IPS-18c (cell line): ENCODE measurements at regions not wholly inside any gene's neighbourhood (a gene's known extent, or its start where the extent isn't known, plus 50 kb on each side); places are given as distances from the start of the nearest gene placed in this dataset.

Source experiments
- H3K4me3 ChIP-seq: 2 replicates; pipeline ENCODE4 v1.7.0; 2013; ENCODE audit warnings: low read depth, mild to moderate bottlenecking, low read length, moderate library complexity; ENCODE audit not compliant: insufficient read depth
- H3K9me3 ChIP-seq: one replicate; pipeline ENCODE4 v1.6.1; 2013; ENCODE audit warnings: mild to moderate bottlenecking, low read length, moderate library complexity; ENCODE audit not compliant: control insufficient read depth, insufficient read depth

DNA sequence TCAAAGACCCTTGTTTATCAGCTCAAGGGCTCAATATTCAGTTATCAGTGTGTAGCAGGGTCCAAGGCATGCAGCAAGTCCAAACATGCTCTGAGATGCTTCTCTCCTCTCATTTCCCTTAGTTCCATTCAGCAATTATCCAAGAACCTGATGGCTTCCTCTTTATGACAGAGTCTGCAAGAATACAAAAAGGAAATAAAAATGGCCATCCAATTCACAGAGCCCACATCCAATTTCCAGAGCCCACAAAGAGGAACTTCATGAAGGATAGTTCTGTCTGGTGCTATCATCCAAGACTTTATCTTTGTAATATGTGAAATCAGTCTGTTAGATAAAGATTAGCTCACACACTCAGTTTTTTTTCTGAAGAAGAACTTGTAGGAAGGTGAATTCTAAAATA is 217.2 kb downstream of the LACC1 start:
- H3K4me3 ChIP-seq = no peak overlapping the region
- H3K9me3 ChIP-seq = no peaks in the 10 kb centered on the region

DNA sequence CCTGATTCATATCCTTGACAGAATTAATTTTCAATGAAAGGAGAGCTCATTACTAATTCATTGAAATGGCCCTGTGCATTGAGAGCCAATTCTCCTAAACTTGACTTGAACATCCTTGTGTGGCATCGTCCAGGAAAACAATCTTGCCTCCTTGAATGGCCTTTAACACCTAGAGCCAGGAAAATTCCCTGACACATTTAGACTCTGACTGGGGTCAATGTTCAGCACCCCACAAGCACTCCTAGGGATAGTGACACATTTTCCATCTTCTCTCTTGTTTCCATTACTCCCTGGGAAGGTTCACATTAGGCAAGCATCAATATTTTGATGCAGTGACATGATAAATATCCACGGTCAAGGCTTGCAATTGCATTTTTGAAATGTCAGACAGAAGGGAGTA is 218.9 kb downstream of the LACC1 start:
- Histone ChIP-seq H3K9me3 (no peaks in the 10 kb centered on the region), H3K4me3 (no peak overlapping the region)

DNA sequence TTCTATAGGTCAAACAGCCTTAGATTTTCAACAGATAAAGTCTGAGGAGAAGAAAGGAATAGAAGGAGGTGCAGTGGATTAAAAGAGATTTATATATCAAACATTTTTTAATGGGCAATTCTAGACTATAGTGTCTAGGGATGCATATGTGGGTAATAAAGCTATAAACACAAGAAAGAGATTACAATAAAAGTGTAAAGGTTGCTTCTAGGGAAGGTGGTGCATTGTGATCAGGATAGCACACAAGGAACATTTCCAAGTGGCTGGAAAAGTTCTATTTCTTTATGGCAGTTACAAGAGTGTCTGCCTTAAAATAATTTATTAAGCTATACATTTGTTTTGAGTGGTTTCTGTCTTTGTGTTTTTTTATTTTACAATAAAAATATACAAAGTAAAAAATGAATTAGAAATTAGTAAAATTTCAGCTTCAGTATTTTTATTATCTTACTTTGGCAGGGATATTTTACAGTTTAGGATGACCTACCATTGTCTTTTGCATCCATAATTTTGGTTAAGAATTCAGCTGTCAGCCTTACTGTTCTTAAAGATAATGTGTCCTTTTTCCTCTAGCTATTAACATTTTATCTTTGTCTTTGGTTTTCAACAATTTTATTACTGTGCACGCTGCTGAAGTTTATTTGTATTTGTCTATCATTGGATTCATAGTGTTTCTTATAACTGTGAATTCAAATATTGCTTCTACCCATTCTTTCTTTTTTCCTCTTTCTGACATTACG is 221.8 kb downstream of the LACC1 start:
- Histone ChIP-seq H3K9me3 (no peaks in the 10 kb centered on the region), H3K4me3 (no peak overlapping the region)

DNA sequence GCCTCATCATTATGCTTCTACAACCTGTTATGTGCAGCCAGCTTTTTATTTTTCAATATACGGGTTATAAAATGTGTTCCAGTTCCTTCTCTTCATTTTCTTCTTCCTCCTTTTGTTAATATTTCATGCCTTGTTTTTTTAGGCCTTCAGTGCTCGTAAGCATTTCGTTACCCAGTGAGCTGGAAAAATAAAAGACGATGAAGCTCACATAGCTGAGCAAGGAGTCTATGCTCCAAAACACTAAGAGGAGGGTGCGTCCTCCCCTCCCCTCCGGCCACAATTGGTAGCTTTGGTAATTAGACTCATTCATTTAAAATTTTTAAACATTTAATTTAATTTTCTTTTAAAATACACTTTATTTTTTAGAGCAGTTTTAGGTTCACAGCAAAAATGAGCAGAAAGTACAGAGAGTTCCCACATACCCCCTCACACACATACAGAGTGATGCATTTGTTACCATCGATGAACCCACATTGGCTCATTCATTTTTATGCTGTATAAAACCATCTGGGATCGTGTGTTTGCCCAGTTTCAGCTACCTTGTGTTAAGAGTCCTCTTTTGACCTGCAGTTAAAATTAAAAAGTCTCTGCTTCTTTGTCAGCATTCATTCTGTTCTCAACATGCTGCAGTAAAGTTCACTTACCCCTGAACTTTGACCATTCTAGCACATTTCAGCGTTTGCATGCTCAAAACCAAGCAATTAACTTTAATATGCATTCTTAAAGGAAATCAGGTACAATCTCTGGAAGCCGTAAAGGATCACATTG is 223.9 kb downstream of the LACC1 start:
- Histone ChIP-seq H3K4me3 (no peak overlapping the region), H3K9me3 (no peaks in the 10 kb centered on the region)

DNA sequence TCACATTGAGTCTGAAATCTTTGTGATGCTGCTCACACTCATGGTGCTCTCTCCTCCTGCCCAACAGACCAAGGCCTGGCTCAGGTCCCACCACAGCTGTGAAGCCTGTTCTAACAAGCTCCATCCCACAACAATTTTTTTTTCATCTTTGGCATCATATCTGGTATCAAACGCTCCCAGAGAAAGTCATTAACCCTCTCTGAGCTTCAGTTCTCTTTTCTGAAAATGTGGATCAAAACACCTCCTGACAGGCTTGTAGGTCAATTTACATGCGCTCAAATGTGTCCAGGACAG is 224.4 kb downstream of the LACC1 start:
- Histone ChIP-seq H3K4me3 (no peak overlapping the region), H3K9me3 (no peaks in the 10 kb centered on the region)

DNA sequence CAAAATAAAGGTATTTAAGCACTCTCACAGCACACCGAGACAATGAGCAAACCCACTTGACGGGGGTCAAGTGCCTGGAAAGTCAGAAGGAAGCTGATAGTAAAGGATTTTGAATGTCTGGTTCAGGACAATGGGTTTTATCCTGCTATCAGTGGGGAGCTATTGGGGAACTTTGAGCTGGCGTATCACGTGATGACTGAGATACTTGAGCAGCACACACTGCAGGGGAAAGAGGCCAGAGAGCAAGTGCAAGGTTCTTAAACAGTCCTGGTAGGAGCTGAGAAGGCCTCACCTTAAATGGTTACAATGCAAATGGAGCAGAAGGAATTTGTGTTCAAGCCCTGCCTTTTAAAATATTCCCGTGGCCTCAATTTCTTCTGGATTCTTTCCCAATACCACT is 225.3 kb downstream of the LACC1 start:
- no peak overlapping the region for H3K4me3 ChIP-seq
- H3K9me3 ChIP-seq = no peaks in the 10 kb centered on the region

DNA sequence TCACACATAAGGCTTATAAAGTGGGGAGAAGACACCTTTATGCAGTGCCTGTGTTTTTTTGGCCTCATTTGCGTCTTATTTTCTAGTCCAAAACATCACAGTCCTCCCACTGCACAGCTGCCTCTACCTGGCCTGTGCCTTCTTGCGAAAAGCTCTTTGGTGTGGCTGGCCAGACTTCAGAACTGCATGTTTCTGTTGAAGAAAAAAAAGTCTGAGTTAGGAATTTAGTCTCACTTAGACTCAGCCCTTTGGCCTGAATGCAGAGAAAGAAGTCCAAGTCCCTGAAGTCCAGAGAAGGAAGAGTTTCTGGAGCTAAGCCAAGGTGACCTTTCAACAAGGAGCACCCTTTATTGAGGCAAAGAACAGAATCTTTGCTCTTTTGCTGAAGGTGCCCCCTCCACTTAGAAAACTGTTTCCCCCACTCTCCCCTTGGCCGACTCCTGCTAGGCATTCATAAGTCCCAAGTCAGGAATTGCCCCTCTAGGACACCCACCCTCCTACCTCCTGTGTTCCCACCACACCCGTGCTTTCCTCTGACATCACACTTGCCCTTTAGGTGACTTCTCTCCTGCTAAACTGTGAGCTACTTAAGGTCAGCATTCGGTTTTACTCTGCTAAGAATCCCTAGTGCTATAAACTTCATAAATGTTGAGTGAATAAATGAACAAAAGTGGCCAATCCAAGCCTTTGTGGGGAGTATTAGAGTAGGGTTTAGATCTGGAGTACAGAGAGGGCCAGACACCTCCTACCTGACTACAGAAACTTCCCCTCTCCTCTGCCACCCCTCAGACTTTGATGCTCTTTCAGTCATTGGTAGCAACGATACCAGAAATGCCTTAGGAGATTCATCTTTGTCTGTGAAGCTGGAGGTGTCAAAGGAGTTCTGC is 226.8 kb downstream of the LACC1 start:
- no peak overlapping the region for H3K4me3 ChIP-seq

DNA sequence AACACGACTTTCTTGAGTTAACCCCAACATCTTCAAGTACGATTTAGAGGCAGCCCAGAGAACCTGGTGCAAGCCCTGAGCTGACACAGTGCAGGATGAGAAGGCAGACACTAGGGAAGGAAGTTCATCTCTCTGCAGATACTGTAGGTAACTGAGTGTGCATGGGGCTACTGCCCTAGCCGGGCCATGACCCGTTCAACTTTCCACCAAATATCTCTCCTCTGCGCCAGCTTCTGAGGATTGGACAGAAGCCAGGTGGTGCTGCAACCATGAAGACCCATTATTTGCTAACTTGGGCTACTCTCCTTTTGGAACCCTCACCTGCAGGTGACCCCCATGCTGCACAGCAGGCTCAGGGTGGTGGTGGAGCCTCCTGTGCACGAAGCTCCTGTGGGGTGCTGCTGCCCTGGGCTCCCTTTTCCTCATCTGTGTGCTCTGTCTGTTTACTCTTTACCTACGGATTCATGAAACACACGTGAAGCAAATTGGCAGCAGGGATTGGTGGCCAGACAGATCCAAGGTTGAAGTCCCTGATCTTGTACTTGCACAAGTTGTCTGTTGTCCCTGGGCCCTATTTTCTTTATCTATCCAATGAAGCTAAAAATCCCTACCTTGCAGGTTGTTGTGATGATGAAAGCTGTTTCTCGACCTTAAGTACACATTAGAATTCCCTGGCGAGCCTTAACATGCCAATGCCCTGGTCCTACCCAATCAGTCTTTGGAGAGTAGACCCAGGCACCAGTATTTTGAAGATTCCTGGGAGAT is 227.8 kb downstream of the LACC1 start:
- Histone ChIP-seq H3K4me3 (no peak overlapping the region), H3K9me3 (no peaks in the 10 kb centered on the region)

More for the DNA sequence above, 226.8 kb downstream of the LACC1 start:
- no peaks in the 10 kb centered on the region for H3K9me3 ChIP-seq

DNA sequence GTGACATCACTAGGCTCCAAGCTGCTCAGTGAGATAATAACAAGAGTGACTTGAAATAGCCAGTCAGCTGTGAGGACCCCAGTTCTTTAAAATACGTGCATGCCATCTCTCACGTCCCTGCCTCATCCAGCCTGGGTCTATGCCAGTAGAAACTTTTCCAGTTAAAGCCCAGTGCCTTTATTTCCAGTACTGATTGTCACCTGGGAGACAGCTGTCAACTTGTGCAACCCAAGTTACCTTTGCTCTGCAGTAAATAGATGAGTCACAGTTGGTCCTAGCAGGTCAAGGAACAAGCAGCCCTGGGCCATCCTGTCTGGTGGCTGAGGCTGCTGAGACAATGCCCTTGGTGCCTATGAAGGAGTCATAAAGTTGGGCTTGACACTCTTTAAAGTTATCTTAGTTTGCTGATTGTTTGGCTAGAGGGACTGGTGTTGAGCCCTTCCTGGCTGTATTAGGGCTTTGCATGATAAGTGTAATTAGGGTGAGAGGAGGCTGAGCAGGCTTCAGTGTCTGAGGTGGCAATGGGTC is 228.7 kb downstream of the LACC1 start:
- Histone ChIP-seq H3K4me3 (no peak overlapping the region), H3K9me3 (no peaks in the 10 kb centered on the region)

DNA sequence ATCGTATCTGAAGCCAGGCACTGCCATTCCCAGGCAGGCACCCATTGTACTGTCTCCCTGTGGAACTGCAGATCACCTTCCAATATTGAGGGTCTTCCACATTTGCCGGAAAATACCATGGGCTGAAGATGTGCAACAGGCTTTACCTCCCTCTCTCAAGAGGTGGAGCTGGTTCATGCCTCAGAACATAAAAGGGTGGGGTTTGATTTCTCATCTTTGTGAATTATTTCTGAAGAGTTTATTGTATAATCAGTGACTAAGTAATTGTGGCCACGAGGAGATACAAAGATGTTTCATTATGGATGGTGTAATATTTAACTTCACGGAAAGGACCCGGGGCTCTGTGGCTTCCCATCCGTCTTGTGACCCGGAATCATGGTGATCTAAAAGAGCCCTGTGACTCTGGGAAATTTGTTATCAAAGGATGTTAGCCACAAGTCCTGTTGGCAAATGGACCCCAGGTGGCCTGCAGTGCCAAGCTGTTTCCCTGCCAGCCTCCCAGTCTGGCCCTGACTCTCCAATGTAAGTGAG is 230.5 kb downstream of the LACC1 start:
- no peak overlapping the region for H3K4me3 ChIP-seq
- H3K9me3 ChIP-seq = no peaks in the 10 kb centered on the region

DNA sequence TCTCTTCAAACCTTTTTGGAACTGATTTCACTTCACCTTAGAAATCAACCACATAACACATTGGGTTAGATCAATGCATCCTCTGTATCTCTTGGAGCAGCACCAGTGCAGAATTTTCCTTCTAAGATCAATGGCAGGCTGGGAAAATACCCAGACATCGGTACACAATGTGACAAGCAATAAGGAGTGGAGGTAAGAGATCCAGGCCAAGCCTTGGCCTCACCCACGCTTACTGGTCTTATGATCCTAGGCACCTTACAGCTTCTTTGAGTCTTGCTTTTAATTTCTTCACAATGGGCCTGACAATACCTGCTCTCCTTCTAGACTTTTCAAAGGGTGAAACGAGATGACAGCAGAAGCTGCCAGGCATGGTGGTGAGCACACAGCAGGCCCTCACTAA is 232.0 kb downstream of the LACC1 start:
- Histone ChIP-seq H3K4me3 (no peak overlapping the region), H3K9me3 (no peaks in the 10 kb centered on the region)

DNA sequence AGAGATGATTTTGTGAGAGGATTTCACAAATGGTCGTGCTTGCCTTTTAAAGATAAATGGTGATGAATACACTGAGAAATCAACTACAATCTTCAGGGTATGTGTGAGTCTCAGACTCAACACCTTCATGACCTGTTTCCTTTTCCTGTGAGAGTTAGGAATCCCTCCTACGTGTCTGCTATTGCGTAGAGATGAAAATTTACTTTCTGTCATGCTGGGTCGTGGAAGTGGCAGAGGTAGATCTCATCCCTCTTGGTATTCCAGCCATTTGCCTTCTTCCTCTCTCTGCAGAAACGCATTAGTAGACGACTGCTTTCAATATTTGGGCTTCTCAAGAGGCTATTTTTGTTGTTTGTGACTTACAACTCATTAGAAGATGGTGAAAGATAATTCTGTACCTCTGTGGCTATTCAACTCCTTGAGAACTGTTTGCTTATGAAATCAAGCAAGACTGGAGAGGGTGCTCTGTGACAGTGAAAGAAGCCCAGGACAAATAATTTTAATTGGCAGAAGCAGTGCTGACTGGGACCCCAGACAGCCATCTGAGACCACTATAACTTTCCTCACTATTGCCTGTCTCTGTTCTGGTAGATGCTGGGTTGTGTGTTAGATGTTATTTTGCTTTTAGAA is 233.1 kb downstream of the LACC1 start:
- Histone ChIP-seq H3K9me3 (no peaks in the 10 kb centered on the region), H3K4me3 (no peak overlapping the region)

DNA sequence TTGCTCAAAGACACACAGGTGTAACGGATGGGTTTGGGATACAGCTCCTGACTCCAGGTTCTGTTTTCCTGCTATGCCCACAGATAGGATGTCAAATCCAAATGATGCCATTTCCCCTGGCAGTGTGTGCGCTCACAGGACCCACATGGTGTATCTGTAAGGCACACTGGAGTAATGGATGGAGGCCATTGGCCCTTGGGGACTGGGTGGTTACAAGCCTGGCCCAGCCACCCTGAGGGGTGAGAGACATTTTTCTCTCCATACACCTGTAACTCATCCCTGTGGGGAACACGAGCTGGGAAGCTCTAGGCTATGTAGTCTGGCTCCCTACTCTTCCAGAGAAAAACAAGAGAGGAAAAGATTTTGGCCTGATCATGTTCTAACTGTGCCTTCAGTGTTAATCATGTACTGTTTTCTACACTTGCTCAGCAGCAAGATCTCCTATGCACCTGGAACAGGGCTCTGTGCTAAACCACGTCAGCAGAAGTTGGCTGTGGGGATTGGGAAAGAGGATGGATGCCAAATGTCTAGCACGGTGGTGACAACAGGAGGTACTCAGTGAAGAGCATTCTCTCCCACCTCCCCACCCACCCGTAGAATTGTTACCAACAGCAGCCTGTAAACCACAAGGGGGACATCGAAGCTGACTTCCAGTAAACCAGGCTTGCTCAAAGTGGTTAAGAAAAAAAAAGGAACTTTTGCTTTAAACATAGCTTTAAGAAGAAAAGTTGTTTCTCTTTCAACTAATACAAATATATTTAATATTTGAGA is 237.0 kb downstream of the LACC1 start:
- Histone ChIP-seq H3K9me3 (no peaks in the 10 kb centered on the region), H3K4me3 (no peak overlapping the region)

DNA sequence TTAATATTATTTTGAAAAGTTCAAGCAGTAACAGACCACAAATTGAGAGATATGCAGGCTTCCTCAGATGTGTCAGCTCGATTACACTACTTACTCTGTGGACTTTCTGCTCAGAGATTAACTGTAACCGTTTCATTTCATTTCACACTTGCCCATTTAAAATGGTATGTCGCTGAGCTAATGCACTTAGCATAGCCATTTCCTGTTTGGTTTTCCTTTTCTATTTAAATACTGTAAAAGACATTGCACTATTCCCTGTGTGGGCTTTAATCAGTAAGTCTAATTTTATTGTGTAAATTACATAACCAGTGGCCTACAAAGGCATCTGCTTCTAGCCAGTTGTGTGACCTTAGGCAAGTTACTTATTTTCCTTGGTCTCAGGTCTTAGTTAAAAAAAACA is 237.6 kb downstream of the LACC1 start:
- no peak overlapping the region for H3K4me3 ChIP-seq

DNA sequence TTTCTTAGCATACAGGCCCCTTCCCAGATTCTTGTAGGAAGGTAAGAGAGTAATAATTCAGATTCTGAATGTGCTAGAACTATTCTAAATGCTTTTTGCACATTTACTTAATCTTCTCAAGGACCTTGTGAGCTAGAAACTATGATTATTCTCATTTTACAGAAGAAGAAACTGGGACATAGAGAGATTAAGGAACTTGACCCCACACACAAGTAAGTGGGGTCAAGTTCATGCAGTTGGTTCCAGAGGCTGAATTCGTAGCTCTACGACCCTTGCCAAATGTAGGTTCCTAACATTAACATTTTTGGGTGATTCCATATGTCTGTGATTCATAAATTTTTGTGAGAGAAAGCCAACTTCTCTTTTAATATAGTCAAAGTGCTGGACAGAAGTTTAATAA is 238.1 kb downstream of the LACC1 start:
- Histone ChIP-seq H3K9me3 (no peaks in the 10 kb centered on the region), H3K4me3 (no peak overlapping the region)

More for the DNA sequence above, 237.6 kb downstream of the LACC1 start:
- H3K9me3 ChIP-seq = no peaks in the 10 kb centered on the region

DNA sequence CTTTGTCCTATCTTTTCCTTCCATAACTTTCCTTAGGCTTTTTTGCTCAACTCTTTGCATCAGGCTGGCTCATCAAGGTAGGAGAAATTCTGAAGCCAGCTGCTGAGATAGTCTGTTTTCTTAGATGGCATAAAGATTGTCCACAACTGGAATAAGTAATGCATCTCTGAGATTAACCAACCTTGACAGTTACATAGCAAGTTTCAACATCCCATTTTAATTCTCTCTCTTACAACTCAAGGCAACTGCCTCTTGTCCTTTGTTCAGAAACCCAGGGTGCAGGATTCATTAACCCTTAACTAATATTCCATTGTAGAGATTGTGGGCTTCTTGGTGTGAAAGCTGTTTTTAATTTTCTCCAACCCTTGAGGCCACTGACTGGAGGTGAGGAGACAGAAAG is 239.2 kb downstream of the LACC1 start:
- no peaks in the 10 kb centered on the region for H3K9me3 ChIP-seq
- H3K4me3 ChIP-seq = no peak overlapping the region
